HG02870 (cell line): ENCODE measurements at regions not wholly inside any gene's neighbourhood (a gene's known extent, or its start where the extent isn't known, plus 50 kb on each side); places are given as distances from the start of the nearest gene placed in this dataset.

ENCODE experiments used
- ATAC-seq: cut with Tn5 transposase; IDR thresholded peaks from one replicate; pipeline ENCODE4 v1.9.1; 2021; ENCODE audit warnings: mild to moderate bottlenecking, moderate library complexity; ENCODE audit not compliant: unreplicated experiment

DNA sequence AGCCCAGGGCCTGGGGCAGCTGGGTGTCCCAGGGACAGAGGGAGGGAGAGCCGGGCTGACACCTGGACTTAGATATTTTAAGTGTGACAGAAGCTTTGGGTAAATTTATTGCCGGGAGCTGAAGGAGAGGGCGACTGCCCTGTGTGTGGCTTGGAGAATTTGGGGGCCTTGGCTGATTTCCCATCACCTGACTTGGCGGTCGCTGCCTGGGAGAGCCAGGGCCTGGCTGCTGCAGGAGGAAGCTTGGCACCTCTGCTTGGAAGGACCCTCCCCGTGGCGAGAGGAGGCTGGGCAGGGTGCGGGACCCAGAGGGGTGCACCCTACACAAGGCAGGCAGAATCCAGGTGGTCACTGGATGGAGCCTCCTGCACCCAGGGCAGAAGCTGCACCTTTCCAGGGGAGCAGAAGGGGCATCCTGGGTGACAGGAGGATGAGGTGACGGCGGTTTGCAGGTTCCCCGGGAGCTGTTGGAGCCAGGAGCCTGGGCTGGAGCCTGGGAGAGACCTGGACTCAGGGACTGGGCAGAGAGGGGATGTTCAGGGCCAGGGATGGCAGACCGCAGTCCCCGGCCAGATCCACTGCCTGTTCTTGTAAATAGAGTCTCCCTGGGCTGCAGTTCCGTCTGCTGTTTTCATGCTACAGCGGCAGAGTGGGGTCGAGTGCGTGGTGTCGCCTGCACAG lies 72.0 kb downstream of the RGS12 start:
- ATAC-seq = no peak

DNA sequence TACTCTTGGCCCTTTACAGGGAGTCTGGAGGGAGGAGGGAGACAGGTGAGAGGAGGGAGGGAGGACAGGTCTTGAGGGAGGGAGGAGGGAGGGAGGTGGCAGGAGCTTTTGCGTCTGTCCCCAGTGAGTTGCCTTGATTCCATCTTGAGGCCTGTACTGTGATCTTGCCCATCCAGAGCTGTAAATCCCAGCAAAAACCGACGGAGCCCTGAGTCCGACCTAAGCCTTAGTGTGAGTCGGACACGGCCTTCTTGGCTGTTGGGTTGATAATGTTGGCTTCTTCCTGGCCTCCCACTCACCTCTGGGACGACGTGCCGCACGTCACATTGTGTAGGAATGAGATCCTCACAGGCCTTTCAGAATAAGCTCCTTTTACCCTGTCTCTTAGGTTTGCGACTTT lies 72.5 kb downstream of the RGS12 start:
- ATAC-seq = no peak

DNA sequence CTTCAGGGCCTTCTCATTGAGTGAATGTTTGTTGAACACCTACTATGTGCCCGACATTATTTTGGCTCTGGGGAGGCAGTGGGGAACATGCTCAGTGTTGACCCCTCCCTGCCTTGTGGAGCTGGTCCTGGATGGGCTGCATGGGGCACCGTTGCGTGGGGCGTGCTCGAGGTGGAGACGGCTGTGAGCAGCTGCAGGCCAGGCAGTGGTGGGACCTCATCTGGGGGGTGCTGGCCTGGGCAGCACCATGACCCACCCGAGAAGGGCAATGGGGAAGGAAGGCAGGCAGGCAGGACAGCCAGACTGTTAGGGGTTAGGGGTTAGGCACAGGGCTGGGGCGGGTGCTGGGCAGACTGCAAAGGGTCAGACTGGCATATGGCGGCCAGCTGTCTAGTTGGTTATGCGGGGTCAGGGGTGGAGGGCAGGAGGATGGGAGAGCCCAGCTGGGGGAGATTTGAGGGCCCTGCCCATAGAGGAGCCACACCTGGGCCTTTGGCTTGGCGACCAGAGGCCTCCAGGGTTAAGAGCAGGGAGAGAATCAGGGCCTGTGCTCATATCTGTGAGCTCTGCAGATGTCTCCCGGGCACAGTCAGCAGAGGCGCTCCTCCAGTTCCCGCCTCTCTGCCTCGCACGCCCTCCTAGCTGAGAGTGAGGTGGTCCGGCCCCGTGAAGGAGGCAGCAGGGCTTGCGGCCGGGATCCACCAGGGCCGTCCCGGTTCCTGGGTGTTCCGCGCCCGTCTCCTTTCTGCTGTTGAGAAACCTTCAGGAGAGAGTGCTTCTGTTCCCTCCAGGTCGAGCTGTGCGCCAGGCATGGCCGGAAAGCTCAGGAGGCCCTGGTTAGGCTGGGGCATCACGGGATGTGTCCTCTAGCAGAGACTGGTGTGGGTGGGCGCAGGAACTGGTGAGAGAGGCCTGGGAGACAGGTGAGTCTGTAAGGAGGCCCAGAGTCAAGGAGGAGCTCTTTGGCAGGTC lies 73.3 kb downstream of the RGS12 start:
- ATAC-seq = no peak

DNA sequence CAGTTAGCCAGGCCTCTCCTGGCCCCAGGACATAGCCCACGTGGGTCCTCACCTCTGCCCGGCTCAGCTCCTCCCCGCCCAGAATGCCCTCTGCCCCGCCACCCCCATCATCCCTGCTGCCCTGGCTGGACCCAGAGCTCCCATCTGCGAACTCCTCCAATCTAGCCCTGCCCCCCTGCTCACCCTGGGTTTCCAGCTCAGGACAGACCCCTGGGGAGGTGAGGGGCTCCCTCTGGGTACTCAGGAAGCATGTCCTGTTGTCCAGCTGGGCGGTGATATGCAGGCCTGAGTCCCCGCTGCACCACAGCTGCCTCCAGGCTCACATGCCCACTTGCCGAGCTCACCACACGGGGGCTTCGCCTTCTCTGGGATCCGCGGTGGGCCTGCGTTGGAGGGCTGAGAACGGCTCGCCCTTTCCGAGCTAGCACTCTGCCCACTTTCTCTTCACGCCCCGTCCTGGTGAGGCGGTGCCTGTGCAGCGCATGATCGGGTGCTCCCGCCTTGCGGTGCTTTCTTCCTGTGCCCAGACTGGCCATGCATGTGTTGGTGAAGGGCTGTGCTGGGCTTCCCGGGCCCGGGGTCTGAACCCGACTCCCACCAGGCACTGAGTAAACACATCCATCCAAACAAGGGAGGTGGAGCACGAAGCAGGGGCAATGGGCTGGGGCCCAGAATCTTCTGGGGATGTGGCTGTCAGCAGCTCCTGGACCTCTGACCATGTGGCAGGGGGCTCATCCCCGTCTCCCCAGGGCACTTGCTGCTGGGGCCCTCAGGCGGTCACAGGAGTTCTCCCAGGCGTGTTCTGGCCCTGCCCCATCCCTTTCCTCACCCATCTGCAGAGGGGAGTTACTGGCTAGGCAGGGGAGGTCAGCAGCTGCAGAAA lies 74.3 kb downstream of the RGS12 start:
- no peak for ATAC-seq

DNA sequence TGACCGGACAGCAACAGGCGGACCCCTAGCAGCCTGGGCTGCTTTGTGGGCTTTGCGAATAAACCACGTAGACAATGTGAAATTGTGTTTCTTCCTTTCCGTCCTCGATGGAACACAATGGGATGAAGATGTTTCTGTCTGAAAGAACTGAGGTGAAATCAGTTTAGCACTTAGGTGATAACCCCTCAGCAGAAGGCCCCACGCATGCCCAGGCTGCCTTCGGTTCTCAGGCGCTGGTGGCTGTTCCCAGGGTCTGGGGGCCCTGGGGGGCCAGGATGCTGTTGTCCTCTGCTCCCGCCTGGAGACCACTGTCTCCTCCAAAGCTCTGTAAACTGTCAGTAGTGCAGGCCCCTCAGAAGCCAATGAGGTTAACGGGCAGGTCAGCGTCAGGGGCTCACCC lies 73.9 kb upstream of the HGFAC start:
- ATAC-seq = no peak

DNA sequence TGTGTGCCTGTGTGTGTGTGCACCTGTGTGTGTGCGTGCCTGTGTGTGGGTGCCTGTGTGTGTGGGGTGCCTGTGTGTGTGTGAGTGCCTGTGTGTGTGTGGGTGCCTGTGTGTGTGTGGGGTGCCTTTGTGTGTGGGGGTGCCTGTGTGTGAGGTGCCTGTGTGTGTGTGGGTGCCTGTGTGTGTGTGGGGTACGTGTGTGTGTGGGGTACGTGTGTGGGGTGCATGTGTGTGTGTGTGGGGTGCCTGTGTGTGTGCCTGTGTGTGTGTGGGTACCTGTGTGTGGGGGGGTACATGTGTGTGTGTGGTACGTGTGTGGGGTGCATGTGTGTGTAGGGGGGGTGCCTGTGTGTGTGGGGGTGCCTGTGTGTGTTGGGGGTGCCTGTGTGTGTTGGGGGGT lies 73.4 kb upstream of the HGFAC start:
- ATAC-seq = no peak

DNA sequence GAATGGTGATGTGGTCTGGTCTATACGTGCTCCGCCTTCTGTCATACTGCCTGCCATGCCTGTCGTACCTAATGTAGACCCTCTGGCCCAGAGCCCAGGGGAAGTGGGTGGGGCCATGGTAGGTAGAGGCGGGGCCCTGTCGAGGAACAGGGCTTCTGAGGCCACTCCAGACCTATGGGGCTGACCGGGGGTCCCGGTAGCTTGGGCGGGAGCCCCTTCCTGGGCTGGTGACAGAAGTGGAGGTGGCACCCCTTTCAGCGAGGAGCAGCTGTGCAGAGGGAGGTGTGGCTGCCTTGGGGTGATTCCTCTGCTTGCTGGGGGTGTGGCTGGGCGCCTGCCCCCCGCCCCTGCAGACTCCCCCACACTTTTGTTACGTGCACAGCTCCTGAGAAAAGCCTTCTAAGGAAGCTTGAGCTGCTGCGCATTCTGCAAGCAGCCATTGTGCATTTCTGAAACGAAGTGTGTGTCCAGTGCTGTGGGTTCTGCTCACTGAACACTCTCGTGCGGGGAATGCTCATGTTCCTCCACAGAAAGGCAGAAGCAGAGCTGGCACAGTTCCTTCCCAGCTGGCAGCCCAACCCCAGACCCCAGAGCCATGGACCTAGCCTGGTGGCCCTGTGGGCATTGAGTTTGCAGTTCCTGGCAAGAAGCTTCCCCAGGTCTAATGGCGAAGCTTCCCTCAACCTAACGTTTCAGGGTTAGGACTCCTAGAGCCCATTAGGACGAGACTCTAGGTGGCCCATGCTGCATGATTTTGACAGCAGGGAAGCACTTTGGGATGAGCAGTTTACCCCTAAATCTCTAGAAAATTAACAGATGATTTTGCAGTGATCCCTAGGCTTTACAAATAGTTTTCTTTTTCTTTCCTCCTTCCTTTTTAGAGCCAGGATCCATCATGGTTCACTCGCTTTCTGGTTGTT lies 72.7 kb upstream of the HGFAC start:
- no peak for ATAC-seq

DNA sequence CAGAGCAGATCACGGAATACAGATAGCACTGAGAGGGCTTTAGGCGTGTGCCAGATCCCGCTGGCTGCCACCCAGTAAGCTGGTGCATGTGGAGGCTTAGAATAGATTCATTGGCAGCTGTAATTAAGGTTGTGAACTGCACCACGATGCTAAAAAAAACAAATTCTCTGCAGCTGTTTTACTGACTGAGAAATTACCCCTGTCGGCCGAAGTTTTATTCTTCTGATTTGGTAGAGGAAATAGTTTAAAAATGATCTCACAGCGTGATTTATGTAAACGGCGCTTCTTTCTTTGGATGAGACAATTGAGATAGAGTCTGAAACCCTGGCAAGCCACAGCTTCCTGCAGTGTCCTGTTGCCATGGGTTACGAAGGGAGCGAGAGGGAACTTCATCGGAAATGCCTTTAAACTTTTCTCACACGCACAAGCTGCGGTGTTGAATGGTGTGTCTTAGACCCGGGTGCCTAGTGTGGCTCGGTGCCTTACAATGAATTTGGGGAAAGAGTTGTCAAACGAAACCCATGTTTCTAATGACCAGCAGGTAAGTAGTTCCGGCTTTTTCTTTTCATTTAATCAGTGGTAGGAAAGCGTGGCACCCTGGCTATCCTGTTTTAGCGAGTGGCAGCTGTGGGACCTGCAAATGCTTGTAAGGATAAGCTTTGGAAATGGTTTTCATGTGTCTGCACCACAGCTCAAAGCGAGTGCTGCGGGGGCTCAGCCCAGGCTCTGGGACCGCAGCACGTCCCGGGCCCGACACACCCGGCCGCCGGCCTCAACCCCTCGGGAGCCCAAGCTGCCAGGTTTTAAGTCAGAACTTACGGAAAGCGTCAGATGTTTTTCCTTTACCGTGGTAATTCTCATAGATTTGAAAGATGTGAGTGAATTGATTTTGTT lies 71.7 kb upstream of the HGFAC start:
- ATAC-seq = no peak

DNA sequence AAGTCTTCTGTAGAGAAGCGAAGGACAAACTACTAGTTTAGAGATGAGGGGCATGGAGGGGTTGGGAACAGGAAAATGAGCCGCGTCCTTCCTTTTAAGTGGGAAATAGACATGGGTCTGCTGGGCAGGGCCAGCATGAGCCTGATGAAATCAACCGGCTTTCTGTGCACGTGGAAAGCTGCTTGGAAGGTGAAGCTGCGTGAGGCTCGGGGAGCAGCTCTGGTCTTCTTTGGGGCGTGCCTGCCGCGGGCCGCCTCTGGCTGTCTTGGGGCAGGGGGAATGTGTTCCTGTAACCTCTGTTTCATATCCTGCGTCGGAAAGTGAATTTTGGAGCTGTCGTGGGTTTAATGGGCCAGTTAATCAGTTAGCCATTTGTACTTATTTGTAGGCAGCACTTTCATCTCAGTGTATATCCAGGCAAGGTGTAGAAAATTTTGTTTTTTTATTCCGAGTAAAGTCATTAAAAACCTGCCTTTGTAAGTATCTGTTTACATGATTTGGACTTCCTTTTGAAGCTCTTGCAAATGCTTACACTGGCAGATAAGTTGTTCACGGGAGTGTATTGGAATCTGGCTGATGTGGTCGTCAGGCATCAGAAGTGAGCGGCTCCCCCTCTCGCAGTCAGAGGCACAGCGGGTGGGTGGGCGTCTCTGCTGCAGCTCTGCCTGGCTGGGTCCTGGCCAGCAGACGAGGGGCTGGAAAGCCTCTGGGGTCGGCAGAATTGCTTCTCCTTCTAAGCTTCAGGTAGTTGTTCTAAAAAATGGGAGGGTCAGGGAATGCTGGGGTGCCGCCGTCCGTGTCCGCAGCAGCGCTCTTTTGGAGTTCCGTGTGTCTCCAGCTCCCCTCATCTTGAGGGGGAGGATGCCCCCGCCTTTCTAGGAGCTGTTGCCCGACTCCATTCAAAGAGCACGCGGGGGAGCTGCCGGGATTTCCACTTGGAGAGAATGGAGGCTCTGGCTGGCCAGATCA lies 70.5 kb upstream of the HGFAC start:
- no peak for ATAC-seq

DNA sequence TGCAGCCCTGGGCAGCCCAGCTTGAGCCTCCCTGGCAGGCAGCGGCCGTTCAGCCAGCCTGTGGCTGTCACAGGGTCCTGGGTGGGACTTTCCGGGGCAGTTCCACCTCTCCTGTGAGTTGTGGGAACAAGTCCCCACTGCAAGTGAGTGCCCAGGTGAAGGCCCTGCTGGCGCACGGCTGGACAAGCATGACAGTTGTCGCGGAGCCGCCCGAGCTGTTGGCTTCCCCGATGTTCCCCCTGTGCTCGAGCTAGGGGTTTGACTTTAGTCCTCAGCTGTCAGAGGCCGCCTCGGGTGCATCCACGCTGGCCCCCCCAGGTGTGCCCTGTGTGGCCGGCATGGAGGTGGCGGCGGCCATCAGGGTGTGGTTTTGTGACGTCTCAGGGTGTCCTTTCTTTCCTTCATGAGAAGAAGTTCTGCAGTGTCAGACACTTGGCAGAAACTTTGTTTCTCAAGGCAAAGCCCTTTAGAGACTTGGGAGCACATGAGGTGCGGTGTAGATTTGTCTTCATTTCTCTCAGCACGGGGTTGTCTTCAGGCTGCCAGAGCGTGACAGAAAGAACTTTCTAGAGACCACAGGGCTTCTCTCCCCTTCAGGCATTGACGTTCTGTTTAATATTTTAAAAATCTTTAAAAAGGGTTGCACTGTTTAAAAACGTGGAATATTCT lies 69.4 kb upstream of the HGFAC start:
- peak; percentile 21 for ATAC-seq

DNA sequence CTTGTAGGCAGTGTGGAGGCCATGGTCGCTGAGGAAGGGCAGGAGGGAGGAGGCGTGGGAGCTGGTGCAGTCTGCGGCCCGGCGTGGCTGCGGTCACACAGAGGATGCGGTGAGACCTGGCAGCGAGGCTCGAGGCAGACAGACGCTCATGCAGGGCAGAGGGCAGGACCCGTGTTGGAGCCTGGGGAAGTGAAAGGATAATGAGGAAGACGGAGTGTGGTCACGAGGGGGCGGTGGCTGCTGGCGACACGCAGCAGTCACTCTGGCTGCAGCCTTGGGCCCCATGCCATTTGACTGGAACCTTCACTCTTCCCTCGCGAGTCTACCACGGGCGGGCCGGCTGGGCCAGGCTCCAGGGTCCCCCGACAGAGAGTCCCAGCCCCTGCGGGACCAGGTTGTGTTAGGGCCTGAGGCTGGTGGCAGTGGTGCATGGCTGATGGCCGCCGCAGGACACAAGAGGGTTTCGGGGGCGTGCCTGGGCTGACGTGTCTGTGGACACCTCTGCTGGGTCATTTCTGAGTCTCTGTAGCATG lies 68.8 kb upstream of the HGFAC start:
- peak; percentile 74 for ATAC-seq

DNA sequence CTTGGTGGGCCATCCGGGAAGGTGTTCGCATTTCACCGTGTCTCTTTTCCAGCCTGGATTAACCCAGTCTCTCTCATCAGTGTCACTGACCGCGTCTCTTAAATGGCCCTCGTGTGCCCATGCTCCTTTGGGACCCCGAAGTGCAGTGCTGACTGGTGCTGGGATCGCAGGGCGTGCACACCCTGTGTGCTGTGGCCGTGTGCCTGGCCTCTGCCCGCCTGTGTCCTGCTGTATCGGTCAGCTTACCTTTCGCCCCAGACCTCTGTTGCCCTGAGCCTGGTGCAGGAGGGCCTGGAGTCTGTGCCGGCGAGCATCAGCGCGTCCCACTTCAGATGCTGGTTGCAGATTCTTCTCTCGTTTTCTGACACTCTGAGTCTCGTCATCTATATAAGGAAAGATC lies 68.3 kb upstream of the HGFAC start:
- no peak for ATAC-seq

DNA sequence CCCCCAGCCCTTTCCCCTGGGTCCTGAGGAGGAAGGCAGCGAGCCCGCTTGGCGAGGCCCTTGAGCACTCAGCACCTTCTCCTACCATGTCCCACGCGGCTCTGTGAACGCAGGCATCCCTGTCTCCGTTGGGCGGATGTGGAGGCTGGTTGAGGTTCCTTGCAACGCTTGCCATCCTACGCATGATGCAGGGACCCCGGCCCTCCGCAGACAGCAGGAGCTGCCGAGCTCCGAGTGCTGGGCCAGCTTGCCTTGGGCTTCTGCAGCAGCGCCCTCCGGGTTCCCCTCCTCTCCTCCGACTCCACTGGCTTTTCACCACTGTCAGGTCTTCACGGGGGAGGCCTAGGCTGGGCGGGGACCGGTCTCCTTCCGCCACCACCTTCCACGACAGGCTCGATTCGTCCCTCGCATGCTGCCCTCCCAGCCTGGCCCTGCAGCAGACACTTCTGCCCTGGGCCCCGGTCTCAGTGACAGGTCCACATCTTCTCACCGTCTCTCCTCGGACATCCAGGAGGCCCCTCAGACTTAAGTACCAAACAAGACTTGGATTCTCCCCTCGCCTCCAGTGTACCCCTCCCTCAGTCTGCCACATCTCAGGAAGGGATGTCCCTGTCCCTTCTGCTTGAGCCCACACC lies 67.6 kb upstream of the HGFAC start:
- no peak for ATAC-seq

DNA sequence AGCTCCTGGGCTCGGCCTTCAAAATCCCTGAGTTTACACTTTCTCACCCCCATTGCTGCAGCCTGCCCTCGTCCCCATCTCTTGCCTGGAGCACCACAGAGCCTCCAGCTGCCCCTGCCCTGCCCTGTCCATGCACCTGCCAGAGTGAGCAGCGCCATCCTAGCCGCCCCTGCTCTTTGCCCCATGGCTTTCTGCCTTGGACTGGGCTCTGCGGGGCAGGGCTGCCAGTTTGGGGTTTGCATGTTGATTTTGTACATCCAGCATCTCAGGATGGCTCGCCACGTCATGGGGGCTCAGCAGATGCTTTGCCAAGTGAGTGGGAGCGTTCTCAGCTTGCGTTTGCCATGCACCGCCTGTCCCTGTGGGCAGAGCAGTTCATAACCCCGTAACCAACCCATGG lies 67.1 kb upstream of the HGFAC start:
- ATAC-seq = no peak

DNA sequence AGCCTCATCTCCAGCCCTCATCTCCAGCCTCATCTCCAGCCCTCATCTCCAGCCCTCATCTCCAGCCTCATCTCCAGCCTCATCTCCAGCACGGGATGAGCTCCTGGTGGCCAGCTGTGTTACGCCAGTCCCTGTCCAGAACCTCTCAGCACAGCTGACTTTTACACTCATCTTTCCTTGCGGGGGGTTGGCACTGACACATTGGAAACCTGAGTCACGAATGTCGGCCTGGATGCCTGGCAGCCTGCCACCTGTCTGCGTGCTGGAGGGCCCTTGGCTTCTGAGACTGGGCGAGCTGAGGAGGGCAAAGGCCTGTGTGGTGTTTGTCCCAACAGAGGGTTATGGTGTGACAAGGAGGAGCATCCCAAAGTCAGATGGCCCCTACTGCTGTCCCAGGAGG lies 66.1 kb upstream of the HGFAC start:
- ATAC-seq = no peak

DNA sequence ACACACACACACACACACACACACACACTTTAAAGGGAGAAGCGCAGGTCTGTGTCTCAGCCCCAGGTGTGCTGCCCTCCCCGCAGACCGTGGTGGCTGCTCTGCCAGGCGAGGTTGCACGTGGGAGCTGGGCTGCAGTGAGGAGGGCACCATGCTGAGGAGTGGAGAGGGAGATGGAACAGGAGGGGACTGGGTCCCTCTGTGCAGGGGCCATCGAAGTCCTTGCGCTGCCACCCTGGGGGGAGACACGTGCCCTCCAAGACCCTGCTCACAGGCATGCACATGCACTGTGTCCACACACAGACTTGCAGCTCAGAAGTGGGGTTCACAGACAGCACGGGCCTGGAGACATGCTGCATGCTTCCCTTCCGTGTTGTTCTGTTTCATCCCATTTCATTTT lies 65.5 kb upstream of the HGFAC start:
- no peak for ATAC-seq

DNA sequence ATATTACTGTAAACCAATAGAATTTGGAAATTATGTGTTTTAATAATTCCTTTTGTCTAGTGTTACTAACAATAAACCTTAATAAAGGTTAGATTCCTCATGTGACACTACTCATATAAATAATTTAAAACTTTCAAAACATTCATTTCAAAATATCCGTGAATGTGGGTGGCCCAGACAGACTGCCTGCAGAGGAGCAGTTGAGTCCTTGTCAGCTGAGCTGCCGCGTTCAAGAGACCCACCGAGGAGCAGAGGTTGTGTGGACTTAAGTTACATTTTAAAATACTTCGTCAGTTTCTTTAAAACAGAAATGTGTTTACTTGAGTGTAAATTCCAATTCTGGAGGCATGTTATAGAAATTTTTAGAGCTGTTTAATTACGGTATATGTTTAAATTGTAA lies 64.2 kb upstream of the HGFAC start:
- no peak for ATAC-seq
